SH-SY5Y (cell line): ENCODE measurements at regions not wholly inside any gene's neighbourhood (a gene's known extent, or its start where the extent isn't known, plus 50 kb on each side); places are given as distances from the start of the nearest gene placed in this dataset.

Experiments
- GATA2 ChIP-seq: IDR thresholded peaks from 2 replicates; pipeline ENCODE4 v1.6.1; 2011; ENCODE audit warnings: mild to moderate bottlenecking, low read depth, low read length
- GATA3 ChIP-seq: IDR thresholded peaks from 2 replicates; pipeline ENCODE4 v1.6.1; 2011; ENCODE audit warnings: low read depth, mild to moderate bottlenecking, low read length, moderate library complexity

- no peak for TF ChIP-seq GATA3
- no peak for TF ChIP-seq GATA2
These were observed 1076.3 kb upstream of the TENM3 start for GRCh38 chr4:181166742-181167399.
